ENCODE measurements at regions not wholly inside any gene's neighbourhood (a gene's known extent, or its start where the extent isn't known, plus 50 kb on each side); places are given as distances from the start of the nearest gene placed in this dataset.
A peak's percentile ranks its signal among the peaks of the same experiment; 100 is the strongest.

GRCh38 chr1:75984781-75985180 is 52.6 kb upstream of the ASB17 start:
- DNase-seq (ENCODE audit: low read depth) = no peak

DNA sequence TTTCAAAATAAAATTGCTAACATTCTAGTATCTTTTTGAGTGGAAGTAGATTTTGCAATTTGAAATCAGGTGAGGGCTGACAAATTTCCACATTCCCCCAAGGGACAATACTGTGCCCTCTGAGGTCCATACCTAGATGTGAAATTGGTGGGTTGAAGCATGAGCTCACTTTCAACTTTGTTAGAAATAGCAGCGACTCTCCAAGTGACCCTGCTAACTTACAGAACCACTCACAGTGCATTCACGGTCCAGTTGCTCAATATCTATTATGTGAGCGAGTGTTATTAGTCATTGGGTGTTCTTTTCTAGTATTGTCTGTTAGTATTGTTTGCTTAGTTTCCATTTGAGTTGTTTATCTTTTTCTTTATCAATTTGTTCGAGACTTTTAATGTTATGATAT is 53.6 kb upstream of the ASB17 start:
- DNase-seq (ENCODE audit: low read depth) = peak; percentile 84

- no peak for DNase-seq (ENCODE audit: low read depth)
Measured at GRCh38 chr1:75986478-75986877, 54.3 kb upstream of the ASB17 start.

- DNase-seq (ENCODE audit: low read depth) = no peak
Measured at GRCh38 chr1:75989121-75989520, 56.9 kb upstream of the ASB17 start.

DNA sequence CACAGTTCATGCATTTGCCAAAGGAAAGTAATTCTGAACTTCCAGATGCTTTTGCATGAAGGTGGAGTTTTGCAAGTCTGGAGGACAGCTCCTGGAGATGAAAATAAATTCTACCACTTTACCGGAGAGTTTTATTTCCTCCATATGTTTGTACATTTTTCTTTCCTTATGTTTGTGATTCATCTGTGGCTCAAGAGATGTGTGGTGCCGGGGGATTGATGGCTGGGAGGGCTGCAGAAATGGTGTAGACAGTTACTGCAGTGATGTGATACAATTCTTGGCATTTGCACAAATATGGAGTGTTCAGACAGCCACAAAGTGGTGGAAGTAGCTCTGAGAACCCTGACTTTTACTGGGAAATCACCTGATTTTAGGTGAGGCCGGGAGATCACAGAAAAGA is 58.5 kb upstream of the ASB17 start:
- DNase-seq (ENCODE audit: low read depth) = no peak

DNA sequence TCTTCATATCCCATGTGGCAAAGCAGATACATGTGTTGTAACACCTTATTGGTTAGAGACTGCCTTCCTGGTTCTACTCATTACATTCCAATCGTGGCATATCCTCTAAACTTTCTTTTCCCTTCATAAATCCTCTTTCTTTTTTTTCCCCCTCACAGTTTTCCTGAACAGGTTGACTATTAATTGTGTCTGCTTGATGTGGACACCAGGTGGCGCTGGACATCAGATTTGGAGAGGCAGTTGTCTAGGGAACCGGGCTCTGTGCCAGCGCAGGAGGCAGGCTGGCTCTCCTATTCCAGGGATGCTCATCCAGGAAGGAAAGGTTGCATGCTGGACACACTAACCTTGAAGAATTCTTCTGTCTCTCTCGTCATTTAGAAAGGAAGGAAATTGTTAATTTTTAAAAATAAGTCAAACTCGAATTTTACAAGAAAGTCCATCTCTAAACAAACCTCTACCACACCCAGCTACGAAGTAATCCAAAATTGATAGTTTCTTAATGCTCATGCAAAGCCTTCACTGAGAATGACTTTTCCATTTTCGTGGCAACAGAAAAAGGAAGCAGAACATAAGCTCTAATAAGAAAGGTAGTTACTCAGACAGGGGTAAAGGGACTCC is 59.4 kb upstream of the ASB17 start:
- DNase-seq (ENCODE audit: low read depth) = peak; percentile 84

GRCh38 chr1:75992312-75992711 is 60.1 kb upstream of the ASB17 start:
- no peak for DNase-seq (ENCODE audit: low read depth)

GRCh38 chr1:75993661-75994060 is 61.5 kb upstream of the ASB17 start:
- no peak for DNase-seq (ENCODE audit: low read depth)

DNA sequence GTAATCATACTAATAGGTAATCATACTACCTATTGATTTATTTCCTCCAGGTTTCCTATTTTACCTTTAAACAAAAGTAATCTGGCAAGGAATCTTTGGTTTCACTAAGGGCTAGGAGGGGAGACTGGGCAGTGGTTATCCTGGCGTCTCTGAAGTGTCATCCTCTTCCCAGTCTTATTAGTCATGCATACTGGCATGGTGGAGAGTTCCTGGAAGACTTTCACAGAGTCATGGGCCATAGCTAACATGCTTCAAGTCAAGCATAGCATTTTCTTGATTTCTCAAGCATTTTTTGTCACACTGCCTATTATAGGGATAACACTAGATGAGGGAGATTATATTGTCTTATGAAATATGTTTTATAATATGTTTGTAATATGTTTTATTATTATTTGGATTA is 64.0 kb upstream of the ASB17 start:
- DNase-seq (ENCODE audit: low read depth) = peak; percentile 45

- DNase-seq (ENCODE audit: low read depth) = no peak
Measured at GRCh38 chr1:75999034-75999433, 66.8 kb upstream of the ASB17 start.

- DNase-seq (ENCODE audit: low read depth) = no peak
Measured at GRCh38 chr1:76003946-76004345, 70.6 kb upstream of the ST6GALNAC3 start.

GRCh38 chr1:76005765-76006164 is 68.8 kb upstream of the ST6GALNAC3 start:
- DNase-seq (ENCODE audit: low read depth) = no peak

DNA sequence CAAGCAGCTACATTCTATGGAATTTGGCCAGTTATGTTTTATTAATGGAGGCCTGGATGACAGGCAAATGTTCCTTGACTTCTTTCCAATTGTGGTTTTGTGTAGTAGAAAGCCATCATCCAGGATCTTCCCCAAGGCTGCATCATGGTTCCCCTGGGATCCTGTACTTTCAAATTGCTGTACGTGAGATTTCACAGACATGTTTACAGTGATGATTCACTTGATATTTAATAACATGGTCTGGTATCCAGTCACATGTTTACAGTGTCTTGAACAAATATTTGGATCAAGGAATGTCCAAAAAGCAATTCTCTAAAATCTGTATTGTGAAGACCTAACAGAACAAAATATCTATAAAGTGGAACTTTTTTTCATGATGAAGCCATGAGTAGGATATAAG is 68.3 kb upstream of the ST6GALNAC3 start:
- peak; percentile 20 for DNase-seq (ENCODE audit: low read depth)

DNA sequence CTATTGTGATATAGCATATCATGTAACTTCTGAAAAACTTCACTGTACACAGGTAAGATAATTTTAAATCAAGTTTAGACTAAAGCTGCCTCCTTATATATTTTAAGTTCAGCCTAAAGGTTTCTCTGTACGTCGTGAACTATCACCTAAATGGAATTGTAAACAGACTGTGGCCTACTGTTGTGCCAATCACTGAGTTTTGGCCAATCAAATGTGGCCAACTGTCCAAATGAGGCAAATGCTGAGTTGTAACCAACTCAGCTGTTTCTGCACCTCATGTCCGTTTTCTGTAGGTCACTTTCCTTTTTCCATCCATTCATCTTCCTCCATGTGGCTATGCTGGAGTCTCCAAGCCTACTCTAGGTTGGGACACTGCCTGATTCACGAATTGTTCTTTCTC is 63.7 kb upstream of the ST6GALNAC3 start:
- no peak for DNase-seq (ENCODE audit: low read depth)

DNA sequence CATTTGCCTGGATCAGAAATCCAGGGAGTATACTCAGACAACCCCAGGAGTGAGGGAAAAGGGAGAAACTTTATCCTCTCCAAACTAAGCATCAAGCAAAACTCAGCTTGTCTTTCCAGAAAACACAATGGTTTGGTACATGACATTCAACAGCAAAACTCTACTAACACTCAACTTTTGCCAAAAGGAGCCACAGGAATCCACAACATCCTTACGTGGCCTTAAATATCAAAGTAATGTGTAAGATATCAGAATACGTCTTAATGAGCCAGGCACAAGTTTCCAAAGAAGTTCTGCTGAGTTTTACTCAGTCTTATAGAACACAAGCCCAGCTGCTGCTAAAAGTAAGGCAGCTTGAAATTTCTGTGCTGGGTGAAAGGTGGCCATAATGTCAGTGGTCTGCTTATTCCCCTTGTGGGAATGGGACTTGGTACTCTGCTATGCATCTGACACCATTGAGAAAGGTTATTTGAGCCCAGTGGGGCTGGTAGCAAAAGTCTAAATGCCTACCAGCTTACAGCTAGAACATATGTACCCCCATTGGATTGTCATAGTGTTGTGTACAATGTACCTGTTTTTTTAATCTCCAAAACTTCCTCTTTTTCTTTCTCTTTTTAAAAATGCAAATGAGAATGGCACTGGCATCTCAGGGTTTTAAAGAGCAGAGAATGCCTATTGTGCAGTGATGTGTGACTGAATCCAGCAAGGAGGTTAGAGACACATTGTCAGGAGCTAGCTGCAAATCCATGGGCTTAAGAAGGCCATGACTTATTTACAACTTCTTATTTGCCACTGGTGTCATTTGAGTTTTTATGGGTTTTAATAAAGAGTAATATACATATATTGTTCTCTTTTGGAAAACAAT is 62.0 kb upstream of the ST6GALNAC3 start:
- DNase-seq (ENCODE audit: low read depth) = no peak

DNA sequence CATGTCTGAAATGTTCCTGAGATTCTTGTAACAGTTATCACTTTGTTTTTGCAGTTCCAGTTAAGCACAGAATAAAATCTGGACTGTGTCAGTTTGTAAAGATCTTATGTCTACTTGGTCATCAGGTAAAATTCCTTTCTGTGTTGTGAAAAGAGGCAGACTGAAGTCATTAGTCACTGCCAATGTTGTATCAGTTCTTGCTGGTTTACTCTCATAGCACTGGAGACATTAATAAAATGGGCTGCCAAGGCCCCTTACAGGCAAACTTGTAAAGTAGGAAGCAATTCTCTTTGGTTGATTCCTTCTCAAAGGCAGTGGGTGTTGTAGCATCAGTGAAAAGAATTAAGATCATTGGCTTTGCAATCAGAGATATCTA is 61.4 kb upstream of the ST6GALNAC3 start:
- DNase-seq (ENCODE audit: low read depth) = no peak

- DNase-seq (ENCODE audit: low read depth) = no peak
Measured at GRCh38 chr1:76015478-76016103, 59.0 kb upstream of the ST6GALNAC3 start.

DNA sequence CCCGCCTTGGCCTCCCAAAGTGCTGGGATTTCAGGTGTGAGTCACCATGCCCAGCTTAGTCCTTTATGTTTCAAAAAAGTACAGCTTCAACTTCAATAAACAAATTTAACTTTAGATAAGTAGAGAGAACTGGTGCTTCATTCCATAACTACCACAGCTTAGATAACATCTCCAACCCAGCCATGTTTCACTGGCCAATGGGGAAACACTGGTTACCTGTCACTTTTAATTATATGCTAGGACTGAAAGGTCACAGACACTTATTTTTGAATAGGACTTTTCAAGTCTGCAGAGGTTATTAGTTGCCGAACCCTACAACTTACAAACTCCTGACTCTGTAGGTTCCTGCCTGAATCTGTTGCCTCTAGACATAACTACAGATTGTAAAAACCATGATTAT is 56.5 kb upstream of the ST6GALNAC3 start:
- DNase-seq (ENCODE audit: low read depth) = no peak

DNA sequence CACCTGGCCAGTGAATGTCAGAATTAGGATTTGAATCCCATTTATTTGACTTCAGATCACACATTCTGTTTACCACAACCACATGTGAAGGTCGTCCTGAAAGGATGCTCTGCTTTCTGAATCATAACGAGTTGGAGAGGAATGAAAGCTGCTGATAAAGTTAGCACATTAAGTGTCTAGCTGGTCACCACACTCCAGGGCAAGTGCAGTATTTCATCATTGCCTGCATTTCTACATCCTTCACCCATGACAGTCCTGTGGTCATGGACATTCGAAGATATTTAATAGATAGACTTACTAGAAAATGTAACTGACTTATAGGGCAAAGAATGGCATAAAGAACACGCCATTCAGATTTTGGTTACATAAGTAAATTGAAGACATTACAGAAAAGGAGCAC is 52.7 kb upstream of the ST6GALNAC3 start:
- peak; percentile 43 for DNase-seq (ENCODE audit: low read depth)

GRCh38 chr1:76023669-76024435 is 50.7 kb upstream of the ST6GALNAC3 start:
- peak; percentile 70 for DNase-seq (ENCODE audit: low read depth)

Measured in iris pigment epithelial cell (primary cell).